ENCODE measurements at regions not wholly inside any gene's neighbourhood (a gene's known extent, or its start where the extent isn't known, plus 50 kb on each side); places are given as distances from the start of the nearest gene placed in this dataset.

DNA sequence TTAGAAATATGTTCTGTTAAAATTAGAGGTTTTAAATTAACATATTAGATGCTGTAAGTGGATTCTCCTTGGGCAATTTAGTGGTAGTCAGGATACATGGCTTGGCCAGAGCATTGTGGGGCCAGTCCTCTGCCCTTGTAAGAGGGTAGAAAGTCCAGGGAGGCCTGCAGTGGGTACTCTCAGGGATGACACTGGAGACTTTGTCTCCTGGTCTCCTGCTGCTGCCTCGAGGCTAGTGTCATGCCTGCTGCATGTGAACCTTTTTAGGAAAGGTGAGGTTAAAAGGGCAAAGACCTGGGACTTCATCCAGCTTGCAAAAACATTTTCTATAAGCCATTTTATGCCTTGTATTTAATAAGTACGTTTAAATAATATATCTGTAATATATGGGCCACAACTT, 96.8 kb upstream of the PROK2 start:
- dilution Hi-C loops (cut with MboI; ENCODE audit: extremely low pct_ligation_motif_present, low sequenced_read_pairs): no loop called here
- Histone ChIP-seq H3K4me1 (ENCODE audit: control insufficient read depth, extremely low read depth, insufficient read depth, low read length) (no peaks in the 10 kb centered on the region), H3K9me1 (replicated peaks; ENCODE audit: control insufficient read depth, extremely low read depth, insufficient read depth, low read length) (no peaks in the 10 kb centered on the region), H4K20me1 (replicated peaks; ENCODE audit: control insufficient read depth, extremely low read depth, insufficient read depth, low read length) (no peaks in the 10 kb centered on the region), H3K9me3 (replicated peaks; ENCODE audit: control insufficient read depth, insufficient read depth, low read length) (no peaks in the 10 kb centered on the region), H3K4me2 (ENCODE audit: insufficient read depth, low read length) (no peak overlapping the region), H3K79me2 (ENCODE audit: control insufficient read depth, insufficient read depth, low read length) (no peaks in the 10 kb centered on the region), H2AFZ (ENCODE audit: low read depth, low read length) (no peak overlapping the region), H3K27ac (ENCODE audit: insufficient read depth, low read depth, low read length) (no peak overlapping the region), H3K36me3 (ENCODE audit: control insufficient read depth in 2 of 2, extremely low read depth in 1 of 2, insufficient read depth in 2 of 2, low read length in 2 of 2) (no peaks in the 10 kb centered on the region), H3K4me3 (replicated peaks in 1 of 3; ENCODE audit: insufficient read depth in 1 of 3, low read depth in 1 of 3, low read length in 3 of 3) (no peak overlapping the region), H3K27me3 (ENCODE audit: control insufficient read depth in 2 of 2, insufficient read depth in 2 of 2, low read length in 2 of 2) (no peaks in the 10 kb centered on the region), H3K9ac (replicated peaks; ENCODE audit: extremely low read depth, insufficient read depth, low read length) (no peak overlapping the region)
- intact Hi-C loops (cut with micrococcal nuclease): no loop called here
- FAIRE-seq (no peak), DNase-seq (ENCODE audit: low read depth, low spot score) (no peak)
- ChIA-PET POLR2A (no interaction called here), CTCF (interaction anchor here (10.8 kb wide), 1 partner anchor 941 kb away, joined by 152 read pairs; no protein-coding TSS in a partner anchor)
- TF ChIP-seq POLR2A (IDR thresholded peaks at IDR 0.05; ENCODE audit: low read depth, low read length) (no peak), JUN (IDR thresholded peaks at IDR 0.05; ENCODE audit: borderline replicate concordance, insufficient read depth, insufficient read length, low read depth) (no peak), GATA2 (IDR thresholded peaks at IDR 0.05; ENCODE audit: insufficient read depth, insufficient read length, low read depth, low read length) (no peak), MYC (IDR thresholded peaks at IDR 0.05; ENCODE audit: low read depth, low read length) (no peak), EZH2 (IDR thresholded peaks at IDR 0.05; ENCODE audit: borderline replicate concordance, low read depth, low read length, severe bottlenecking) (no peak), POLR2AphosphoS5 (IDR thresholded peaks at IDR 0.05; ENCODE audit: insufficient read depth, low read depth, low read length) (no peak), FOS (IDR thresholded peaks at IDR 0.05; ENCODE audit: borderline replicate concordance, insufficient read depth, low read length) (no peak)
- TF ChIP-seq, protein P1, sequence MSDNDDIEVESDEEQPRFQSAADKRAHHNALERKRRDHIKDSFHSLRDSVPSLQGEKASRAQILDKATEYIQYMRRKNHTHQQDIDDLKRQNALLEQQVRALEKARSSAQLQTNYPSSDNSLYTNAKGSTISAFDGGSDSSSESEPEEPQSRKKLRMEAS (IDR thresholded peaks at IDR 0.05; ENCODE audit: insufficient read depth, insufficient read length): no peak
- TF ChIP-seq, protein P2, sequence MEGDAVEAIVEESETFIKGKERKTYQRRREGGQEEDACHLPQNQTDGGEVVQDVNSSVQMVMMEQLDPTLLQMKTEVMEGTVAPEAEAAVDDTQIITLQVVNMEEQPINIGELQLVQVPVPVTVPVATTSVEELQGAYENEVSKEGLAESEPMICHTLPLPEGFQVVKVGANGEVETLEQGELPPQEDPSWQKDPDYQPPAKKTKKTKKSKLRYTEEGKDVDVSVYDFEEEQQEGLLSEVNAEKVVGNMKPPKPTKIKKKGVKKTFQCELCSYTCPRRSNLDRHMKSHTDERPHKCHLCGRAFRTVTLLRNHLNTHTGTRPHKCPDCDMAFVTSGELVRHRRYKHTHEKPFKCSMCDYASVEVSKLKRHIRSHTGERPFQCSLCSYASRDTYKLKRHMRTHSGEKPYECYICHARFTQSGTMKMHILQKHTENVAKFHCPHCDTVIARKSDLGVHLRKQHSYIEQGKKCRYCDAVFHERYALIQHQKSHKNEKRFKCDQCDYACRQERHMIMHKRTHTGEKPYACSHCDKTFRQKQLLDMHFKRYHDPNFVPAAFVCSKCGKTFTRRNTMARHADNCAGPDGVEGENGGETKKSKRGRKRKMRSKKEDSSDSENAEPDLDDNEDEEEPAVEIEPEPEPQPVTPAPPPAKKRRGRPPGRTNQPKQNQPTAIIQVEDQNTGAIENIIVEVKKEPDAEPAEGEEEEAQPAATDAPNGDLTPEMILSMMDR (IDR thresholded peaks at IDR 0.05; ENCODE audit: extremely low read depth in 1 of 2, insufficient read depth in 1 of 2, low read depth in 1 of 2, low read length in 2 of 2): no peak
- no TSS peak for BruUV-seq (replicated peaks)

Measured in endothelial cell of umbilical vein (primary cell).